IPS-NIHi7 (cell line): ENCODE measurements at regions not wholly inside any gene's neighbourhood (a gene's known extent, or its start where the extent isn't known, plus 50 kb on each side); places are given as distances from the start of the nearest gene placed in this dataset.

Source experiments
- DNase-seq: peaks from one replicate; pipeline ENCODE4 v3.0.0; 2012; ENCODE audit warnings: mixed read lengths; ENCODE audit errors: extremely low spot score

DNA sequence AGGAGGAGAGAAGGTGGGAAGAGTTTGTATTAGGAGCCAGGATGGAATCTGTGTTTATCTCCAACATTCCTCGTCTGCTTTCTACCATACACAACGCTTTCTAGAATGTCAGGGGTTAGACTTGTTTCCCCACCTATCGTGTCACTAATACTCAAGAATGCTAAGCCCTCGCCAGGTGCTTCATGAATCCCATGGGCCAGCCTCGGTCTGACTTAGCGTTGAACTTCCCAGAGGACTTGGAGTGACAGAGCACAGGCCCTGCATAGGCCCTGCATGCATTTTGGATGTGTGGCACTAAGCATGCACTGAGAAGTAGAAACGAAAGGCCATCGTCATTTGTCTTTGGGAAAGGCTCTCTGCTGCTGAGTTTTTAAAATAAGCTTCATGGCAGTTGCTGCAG lies 328.7 kb downstream of the NSG2 start:
- DNase-seq: no peak

DNA sequence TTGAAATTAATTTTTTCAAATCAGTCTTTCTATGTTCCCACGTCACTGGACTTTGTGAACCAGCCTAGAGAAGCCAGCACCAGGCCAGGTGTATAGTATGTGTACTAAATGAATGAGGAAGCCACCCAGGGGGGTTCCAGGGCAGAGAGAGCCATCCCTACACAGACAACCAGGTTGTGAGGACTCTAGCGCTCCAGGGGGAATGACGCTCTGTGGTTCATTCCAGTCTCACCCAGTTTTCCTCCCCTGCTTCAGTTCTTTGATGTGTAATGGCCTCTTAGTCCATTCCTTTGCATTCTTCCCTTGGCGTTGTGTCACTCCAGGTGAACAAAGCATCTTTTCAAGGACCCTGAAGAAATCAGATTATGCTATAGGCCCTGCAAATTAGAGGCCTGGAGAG lies 330.6 kb downstream of the NSG2 start:
- DNase-seq: no peak

DNA sequence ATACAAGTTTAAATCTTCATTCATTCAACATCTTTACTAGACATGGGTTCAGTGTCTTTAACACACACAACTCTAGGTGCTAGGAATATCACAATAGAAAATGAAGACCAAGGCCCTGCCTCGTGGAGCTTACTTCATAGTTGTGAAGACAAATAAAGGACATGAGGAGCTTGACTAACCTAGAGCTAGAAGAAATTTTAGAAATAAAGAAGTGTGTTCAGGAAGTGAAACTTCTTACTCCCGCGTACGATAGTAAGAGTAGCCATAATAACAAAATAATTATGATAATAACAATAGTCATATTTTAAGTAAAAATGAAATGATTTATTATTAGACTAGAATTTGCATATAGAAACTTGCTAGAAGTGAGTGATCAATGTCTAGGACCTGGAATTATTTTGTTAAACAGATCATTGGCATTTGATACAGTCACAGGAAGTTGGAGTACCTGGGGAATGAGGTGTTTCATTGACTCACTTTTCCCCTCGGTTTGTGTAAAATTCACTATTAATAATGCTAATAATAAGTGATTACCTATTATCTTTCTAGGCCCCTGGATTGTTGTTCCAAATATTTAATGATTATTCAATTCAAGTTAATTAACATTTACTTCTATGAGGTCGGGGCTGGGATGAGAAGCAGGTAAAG lies 331.3 kb downstream of the NSG2 start:
- DNase-seq: no peak

DNA sequence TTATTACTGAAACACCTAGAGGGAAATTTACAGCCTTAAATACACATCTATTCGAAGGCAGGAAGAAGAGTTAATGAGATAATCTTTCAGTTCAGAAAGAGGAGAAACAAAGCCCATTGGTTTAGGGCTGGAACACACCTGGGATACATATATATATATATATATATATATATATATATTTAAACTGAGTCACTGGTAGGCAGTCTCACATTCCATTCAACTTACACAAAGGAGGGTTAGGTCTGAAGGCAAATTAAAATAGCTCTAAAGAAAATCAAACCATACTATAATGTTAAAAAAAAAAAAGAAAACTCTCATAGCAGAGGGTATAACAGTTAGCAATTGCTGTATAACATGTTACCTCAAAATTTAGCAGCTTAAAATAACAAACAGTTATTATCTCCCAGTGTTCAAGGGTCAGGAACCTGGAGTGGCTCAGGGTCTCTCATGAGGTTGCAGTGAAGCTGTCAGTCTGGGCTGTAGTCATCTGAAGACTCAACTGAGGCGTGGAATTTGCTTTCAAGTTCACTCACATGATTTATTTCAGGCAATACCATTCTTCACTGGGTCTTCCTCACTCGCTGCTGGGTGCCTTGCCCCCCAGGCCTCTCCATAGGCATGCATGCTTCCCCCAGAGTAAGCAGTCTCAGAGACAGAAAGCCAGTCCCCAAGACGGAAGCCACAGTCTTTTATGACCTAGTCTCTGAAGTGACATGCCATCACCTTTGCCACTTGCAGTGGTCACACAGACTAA lies 332.8 kb downstream of the NSG2 start:
- DNase-seq: no peak

DNA sequence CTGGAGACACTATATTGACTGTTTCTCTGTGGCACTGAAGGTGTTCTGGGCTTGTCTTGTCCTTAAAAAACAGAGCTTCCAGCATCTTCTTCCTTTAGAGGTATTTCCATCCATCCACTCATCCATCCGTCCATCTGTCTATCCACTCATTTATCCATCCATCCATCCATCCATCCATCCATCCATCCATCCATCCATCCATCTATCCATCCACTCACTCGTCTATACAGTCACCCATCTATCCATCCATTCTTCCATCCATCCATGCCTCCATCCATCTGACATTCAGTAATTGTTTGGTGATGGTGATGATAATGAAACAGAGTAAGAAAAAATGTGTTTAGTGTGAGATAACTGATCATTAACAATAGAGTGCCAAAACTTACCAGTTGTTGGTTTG lies 334.8 kb downstream of the NSG2 start:
- no peak for DNase-seq

DNA sequence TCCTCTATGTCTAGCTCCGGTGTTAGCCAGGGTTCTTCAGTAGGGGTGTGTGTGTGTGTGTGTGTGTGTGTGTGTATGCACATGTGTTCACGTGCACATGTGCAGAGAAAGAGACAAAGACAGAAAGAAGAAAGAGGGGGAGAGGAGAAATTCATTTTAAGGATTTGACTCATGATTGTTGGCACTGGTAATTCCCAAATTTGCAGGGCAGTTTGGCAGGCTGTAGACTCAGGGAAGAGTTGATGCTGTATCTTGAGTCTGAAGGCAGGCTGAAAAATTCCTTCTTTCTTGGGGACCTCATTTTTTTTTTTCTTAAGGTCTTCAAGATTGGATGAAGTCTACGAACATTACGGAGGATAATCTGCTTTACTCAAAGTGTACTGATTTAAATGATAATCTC lies 335.7 kb downstream of the NSG2 start:
- no peak for DNase-seq

DNA sequence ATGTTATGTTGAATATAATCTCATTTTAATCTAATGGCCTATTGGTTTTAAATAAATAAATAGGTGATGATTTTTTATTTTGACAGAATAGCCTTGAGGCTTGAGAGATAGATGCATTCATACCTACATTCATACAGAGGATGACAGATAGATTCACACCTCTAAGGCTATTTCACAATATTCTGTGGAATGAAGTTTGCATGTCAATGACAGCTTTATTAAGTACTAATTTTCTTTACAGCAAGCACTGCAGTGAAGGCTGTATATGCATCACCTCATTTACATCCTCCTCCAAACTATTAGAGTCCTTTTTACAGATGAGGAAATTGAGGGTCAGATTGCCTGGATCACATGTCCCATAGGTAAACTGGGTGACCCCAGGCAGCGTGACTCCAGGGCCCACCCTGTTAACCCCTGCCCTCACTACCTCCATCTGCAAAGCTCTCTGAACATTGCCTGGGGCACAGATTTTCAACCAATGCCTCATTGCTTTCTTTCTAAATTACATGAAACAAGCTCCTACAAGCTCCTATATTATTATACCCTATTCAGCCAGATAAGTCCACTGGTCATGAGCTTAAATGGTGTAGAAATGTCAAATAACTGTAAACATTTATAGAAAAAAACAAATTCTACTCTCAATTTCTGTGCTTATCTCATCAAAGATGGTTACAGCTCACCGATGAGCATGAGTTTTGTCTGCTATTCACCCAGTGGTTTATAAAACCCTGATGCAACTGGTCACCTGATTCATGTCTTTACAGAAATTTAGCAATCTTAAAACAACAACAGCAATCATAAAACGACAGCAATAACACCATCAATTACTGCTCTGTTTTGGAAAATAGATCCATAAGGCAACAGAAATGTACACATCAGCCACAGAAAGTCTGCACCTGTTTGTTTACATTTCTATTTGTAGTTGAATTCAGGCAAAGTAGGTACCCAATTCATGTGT lies 338.0 kb downstream of the NSG2 start:
- no peak for DNase-seq

DNA sequence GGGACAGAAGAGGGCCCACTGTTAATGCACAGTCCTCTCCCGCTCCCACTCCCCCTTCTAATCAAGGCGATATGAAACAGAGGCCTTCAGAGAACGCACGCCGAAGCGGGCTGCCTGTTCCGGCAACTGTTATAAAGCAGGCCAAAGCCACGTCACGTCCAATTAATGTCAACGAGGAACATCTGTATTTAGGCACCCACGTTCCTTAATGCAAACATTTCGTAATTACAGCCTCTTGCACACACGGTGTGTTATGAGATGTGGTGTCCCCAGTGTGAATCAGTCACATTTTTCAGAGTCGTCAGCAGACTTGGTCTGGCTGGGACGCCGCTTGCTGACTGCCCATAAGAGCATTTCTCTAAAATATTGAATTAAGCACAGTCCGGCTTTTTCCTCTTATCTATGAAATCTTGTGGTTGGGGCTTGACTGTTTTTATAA lies 339.0 kb downstream of the NSG2 start:
- no peak for DNase-seq

DNA sequence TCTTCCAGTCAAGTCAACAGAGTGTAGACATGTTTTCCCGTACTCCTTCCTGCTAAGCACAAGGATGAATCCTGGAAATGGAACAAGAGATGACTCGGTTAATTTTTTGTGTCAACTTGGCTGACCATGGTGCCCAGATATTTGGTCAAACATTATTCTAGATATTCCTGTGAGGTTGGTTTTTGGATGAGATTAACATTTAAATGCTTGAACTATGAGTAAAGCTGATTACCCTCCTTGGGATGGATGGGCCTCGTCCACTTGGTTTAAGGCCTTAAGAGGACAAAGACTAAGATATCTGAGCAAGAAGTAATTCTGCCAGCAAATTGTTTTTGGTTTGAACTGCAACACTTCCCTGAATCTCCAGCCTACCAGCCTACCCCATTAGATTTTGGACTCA lies 338.1 kb upstream of the MSX2 start:
- DNase-seq: no peak

DNA sequence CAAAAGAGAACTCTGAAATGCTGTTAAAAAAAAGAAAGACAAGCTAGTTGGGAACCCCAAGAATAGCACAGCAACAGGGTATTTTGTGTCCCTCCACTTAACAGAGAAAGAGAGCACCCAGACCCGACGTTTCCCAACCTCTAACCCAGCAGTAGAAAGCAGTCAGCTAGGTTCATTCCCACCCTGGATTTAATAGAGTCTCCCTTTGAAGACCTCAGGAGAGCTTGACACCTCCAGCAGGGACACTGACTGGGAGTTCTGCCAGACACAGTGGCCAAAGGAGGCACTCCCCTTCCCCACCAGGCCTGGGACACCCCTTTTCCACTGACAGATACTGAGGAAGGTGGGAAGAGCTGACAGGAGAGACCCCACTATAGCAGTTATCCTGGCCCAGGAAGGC lies 337.5 kb upstream of the MSX2 start:
- DNase-seq: no peak

DNA sequence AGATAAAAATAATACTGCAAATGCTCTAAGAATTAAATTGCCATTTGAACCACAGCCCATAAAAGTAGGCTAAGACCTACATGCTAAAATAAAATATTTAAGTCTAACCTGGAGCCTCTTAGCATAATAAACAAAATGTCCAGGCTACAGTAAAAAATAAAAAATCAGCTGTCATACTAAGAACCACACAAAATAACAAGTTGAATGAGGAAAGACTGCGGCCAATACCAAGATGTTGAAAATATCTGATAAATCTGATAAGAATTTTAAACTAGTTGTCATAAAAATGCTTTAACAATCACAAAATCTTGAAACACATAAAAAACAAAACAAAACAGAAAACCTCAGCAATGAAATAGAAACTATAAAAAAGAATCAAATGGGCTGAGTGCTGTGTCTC lies 336.9 kb upstream of the MSX2 start:
- no peak for DNase-seq

DNA sequence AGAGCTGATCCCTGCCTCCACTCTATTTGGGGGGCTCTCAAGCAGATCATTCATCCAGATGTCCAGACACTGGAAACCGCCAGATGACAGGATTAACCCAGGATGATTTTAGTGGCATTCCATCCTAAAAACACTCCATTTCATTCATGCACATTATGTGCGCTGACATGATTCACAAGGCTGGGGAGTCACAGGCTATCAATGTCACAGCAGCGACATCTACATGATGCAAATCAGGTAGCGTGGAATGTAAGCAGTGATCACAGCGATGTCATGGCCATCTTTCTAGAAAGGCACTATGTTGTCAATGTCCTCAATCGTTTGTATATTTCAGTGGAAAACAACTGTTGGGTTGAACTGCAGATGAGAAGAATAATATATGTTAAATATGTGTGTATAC lies 331.5 kb upstream of the MSX2 start:
- no peak for DNase-seq

DNA sequence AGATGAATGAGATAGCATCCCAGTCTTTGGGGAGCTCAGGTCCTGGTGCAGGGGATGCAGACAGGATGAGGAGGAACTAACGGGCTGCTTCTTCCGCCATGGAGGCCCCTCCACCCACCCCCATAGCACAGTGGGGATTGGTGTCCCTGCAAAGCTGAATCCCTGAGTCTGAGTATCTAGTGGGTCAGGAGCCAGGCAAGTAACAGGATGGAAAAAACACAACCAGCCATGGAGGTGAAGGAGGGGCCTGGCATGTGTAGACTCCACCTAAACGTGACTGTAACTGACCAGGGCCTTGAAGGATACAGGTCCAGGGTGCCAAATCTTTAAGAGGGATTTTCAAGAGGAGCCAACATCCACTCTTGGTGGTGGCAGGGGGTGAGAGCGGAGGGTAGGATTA lies 327.8 kb upstream of the MSX2 start:
- no peak for DNase-seq

DNA sequence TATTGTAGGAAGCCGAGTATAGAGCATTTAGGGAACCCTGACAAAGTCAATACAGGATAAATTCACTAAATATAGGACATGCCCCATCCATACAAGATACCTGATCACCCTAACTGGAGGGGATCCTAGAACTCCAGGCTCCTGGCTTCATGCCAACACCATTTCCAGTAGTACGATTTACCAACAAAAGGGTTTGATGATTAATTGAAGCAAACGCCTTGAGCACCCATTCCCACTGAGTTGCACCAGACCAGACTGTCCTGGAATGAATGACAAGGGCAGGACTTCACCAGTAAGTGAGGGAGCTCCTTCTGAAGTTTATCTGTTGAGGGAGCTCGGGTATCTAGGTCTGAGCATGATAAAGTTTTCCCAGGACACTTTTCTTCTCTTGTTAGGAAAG lies 327.2 kb upstream of the MSX2 start:
- no peak for DNase-seq

DNA sequence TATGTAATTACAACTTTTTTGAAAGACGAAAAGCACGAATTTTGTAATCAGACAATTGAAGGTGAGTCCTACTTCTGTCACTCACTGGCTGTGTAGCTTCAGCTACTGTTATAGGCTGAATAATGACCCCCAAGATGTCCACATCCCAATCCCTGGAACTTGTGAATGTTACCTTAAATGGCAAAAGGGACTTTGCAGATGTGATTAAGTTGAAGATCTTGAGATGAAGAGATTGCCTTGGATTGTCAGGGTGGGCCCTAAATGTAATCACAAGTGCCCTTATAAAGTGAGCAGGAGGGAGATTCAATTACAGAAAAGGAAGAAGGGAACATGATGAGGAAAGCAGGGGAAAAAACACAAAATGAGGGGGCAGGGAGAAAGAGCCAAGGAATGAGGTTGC lies 326.2 kb upstream of the MSX2 start:
- DNase-seq: no peak

DNA sequence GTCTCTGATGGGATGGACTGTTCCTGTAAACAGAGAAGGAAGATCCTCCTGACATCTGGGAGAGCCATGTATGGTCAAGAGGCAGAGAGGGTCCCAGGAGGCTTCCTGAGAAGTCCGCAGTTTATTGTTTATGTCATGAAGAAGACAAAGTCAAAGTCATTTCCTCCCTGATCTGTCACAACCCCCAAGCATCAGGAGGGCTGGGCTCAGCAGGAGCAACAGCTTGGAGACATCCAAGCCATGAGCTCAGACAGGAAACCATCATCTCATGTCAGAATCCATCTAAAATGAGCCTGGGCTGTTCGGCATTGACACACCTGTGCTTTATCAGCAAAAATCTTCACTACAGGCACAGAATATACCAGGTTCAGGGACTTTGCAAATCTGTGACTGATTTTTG lies 325.0 kb upstream of the MSX2 start:
- DNase-seq: no peak

DNA sequence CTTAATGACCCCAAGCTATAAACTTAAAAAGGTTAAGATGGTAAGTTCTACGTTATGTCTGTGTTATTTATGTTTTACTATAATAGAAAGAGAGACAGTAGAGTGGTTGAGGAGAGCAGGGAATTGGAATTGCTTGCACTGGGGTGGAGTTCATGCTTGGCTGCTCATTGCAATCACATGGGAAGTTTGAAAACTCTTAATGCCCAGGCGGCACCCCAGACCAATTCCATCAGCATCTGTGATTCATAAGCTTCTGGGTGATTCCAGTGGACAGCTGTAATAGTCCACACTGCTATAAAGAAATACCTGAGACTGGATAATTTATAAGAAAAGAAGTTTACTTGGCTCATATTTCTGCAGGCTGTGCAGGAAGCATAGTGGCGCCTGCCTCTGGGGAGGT lies 323.9 kb upstream of the MSX2 start:
- no peak for DNase-seq

DNA sequence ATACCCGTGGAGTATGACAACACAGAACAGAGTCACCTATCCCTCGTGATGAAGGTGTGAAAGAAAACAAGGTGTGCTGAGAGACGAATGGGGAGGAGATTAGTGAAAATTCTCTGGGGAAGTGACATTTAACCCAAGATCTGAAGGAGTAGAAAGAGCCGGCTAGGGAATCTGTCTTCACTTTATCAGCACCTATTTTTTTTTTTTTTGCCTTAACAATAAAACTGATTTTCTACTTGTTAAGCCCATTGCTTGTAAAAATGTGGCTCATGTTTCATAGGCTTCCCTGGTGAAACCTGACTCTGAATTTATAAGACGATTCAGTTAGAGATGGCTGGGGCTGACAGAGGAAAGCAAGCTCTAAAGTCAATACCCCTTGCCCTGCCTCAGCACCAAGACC lies 322.6 kb upstream of the MSX2 start:
- no peak for DNase-seq

DNA sequence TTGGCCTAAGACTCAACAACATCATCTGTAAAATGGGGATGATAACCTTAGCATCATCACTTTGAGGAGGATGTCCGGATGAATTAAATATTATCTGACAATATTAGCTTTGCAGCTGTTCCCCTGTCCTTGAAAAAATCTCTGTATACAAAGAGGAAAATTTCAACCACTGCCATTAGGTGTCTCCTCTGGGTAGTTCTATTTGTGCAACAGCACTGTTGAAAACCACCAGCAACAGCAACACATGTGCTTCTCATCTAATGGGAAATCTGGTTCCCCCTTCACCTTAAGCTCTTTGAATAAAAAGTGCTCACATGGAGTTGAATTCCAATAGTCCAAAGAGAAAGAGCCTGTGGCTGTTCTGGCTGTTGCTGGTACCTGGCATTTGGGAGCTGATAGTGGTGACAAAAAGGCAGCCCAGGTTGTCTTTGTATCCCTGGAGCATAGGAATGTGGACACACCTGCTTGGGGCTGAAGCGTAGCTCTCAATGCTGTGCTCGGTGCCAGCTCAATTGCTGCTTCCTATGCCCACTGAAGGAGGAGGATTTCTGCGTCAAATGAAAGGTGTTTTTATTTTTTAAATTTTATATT lies 322.1 kb upstream of the MSX2 start:
- DNase-seq: no peak

DNA sequence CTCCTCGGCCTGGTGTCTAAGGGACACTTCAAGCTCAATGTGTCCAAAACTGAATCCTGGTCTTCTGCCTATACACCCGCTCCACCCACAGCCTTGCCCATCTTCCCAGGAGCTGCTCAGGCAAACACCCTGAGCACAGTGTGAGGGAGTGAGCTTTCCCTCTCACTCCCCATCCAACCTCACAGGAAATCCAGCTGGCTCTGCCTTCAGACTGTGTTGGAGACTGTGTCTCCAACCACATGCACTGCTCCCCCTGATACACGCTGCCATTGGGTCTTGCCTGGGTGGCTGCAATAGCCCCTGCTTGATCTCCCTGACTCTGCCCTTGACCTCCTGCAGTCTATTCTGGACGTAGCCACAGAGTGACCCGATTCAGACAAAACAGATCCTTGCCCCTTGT lies 319.5 kb upstream of the MSX2 start:
- DNase-seq: no peak

DNA sequence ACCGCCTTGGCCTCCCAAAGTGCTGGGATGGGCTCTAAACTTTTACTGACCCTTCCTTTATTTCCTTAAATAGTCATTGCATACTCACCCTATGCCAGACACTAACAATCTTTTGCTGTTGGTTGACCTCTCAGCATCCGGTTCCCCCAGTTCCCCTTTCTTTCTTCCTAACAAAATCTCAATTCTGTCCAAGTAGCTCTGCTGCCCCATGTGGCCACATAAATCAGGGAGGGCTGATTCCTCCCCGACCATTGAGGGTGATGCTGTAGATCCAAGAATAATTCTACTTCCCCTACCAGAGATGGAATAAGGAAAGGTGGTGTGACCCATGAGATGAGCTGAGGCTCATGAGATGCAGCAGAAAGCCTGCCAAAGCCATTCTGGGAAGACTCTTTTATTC lies 315.3 kb upstream of the MSX2 start:
- peak; percentile 48 for DNase-seq

DNA sequence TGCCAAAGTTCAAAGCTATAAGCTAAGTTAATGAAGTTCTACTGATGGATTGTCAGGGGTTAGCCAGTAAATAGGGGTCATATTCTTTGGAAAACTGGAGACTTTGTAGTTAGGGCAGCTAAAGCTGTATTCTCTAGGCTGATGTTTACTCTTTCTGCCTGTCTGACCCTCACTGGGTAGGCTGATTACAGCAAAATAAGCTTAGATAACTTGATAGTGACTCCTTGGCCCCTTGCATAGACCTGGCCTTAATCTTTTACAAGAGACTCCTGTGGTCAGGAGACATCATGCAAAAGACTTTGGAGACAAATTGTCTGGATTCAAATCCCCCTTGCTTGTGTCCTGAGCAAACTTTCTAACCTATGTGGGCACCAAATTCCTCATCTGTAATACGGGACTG lies 314.4 kb upstream of the MSX2 start:
- no peak for DNase-seq
